Hematopoietic multipotent progenitor cell treated with erythropoietin and hydrocortisone succinate and interleukin-3 and kit ligand, for 17 days (in vitro differentiated cells): ENCODE measurements at regions not wholly inside any gene's neighbourhood (a gene's known extent, or its start where the extent isn't known, plus 50 kb on each side); places are given as distances from the start of the nearest gene placed in this dataset.

Source experiments
- DNase-seq: peaks from one replicate; pipeline ENCODE4 v3.0.0-alpha.2; 2015; ENCODE audit warnings: low spot score

DNA sequence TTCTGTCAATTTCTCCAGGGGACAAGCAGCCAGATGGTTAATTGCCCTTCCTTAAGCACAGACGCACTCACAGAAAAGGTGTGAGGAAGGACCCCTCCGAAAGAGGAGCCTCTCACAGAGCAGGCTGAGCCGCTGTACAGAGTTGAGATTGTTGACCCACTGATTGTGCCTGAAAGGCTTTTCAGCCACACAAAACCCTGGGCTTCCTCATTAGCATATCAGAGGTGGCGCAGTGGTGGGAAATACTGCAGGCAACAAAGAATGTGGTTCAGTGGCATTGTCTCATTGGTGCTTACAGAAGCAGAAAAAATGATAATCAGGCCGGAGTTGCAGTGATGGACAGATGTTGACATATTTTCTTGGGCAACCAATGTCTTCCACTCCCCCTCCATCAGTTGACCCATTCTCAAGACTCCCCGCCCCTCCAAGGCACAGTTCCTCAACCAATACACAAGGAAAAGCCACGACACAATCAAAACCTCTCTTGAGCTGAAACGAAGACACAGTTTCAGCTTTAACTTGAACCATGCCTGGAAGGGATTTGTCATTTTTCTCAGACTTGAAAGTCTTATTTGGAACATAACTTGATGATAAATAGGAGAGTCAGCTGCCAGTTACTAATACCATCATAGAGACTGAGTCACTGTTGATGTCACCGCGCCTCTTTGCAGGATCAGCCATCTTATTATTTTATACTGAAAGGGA is 53.1 kb downstream of the ATXN3L start:
- no peak for DNase-seq

GRCh38 chrX:13265549-13266132 is 54.2 kb downstream of the ATXN3L start:
- DNase-seq = no peak

GRCh38 chrX:13265111-13265510 is 54.7 kb downstream of the ATXN3L start:
- no peak for DNase-seq

GRCh38 chrX:13263560-13264251 is 56.1 kb downstream of the ATXN3L start:
- no peak for DNase-seq

GRCh38 chrX:13261348-13261747 is 58.5 kb downstream of the ATXN3L start:
- no peak for DNase-seq

DNA sequence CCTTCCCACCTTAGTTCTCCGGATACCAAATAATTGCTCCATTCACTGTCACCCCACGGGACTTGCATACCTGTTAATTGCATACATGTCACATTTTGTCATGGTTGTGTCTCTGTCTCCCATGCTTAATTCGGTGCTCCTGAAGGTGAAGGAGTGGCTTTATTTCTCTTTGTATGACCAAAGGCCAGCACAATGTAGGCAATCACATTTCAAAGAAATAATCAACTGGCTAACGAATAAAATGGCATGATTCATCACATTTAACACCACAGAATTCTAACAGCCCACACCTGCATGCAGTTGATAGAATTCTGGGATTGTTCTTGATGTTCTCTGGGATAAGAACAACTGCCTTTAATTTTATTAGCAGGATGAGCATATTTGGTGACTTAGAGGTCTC is 59.3 kb downstream of the ATXN3L start:
- no peak for DNase-seq

DNA sequence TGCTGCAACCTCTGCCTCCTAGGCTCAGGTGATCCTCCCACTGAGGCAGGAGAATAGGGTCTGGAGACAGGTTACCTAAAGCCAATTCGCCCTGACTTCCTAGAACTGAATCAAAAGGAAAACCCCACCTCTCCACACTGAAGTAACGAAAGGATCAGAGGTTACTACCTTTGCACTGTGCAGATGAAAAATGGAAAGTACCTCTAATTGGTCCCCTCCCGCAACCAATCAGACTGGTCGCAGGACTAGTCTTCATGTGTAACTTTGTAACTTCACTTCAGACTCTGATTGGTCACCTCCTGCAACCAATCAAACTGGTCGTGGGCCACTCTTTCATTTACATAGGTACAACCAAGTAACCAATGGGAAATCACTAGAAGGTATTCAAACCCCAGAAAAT is 61.1 kb downstream of the ATXN3L start:
- no peak for DNase-seq

GRCh38 chrX:13258052-13258444 is 61.8 kb downstream of the ATXN3L start:
- no peak for DNase-seq

DNA sequence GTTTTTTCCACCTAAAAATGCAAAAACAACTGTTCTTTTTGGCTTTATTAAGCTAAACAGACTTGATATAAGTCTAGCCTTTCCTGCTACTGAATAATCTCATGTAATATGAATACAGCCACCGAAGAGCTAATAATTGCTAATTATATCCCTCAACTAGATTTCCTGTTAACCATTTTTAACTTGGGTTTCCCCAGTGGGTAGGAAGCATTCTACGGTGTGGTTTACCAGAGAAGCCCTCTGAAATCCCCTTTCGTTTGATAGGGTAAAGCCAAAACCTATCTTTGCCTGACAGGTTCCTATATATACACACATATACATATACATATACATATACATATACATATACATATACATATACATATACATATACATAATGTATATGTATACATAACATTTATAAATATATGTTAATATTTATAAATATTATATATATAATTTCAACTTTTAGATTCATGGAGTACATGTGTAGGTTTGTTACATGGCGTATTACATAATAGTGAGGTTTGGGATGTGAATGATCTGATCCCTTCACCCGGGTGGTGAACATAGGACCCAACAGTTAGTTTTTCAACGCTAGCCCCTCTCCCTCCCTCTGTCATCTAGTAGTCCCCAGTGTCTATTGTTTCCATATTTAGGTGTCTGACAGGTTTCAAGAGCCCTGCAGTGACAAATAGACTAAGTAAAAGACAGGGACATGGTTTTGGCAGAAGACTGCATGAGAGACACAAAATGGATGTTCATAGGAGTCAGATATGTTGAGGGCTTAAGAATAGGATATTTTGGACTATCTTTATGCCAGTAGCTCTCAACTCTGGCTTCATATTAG is 62.4 kb downstream of the ATXN3L start:
- no peak for DNase-seq

DNA sequence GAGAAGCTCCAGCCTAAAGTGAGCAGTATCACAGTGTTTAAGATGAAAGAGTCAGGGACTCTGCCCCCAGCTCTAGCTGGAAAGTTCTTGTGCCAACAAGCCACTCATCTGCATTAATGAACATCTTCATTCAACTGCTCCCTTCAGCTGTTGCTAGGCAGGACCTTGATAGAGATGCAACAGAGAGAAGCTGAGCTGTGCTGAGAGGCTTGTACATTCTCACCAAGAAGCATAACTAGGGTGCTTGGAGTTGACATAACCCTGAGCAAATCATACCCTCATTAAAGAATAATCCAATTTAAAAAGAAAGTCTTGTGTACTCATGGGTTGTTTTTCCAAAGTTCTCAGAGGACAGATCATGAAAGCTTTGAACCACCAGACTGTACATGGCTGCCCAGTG is 63.2 kb downstream of the ATXN3L start:
- DNase-seq = no peak

DNA sequence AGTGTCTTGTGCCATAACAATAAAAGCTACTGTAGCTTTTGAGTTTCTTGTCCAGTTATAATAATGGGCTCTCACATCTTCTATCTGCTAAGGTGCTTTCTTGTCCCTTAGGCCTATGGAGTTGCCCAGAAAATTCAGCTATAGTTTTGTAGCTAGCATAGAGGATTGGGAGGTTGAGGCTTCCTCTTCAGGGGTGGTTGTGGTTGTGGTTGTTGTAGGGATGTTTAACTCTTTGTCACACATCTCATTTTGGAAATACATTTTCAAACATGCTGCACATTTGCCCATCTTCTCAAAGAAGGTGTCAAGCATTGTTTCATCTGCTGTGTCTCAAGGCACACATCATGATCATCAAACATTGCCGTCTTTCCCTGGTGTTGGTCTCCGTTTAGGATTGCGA is 65.0 kb downstream of the ATXN3L start:
- no peak for DNase-seq

DNA sequence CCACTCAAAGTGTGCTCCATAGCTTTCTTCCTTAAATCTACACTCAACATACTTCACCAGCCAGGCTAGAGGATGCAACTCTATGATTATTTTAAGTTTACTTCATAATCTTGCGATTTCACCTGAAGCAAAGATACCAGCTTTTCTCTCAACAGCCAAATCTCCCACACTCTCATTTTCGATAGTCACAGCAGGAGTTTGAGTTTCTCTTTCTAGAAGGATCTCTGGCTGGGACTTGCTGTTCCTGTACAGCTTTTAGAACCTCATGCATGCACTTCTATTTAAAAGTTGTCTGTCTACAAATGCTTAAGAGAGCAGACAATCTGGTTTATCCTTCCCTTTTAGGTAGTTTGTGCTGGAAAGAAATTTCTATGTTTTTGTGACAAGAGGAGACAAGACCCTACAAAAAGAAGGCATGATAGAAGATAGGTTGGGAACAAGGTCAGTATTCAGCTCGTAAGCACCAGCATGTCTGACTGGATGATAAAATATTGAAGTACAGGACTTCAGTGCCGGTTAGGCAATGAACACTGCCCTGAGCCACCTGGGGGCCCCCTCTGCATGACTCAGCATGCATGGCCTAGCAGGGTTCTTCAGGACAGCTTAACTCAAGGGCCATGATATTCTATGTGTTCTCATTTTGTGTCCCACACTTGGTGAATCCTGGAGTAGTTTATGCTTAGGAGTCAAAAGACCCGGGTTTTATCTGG is 65.6 kb downstream of the ATXN3L start:
- DNase-seq = no peak

DNA sequence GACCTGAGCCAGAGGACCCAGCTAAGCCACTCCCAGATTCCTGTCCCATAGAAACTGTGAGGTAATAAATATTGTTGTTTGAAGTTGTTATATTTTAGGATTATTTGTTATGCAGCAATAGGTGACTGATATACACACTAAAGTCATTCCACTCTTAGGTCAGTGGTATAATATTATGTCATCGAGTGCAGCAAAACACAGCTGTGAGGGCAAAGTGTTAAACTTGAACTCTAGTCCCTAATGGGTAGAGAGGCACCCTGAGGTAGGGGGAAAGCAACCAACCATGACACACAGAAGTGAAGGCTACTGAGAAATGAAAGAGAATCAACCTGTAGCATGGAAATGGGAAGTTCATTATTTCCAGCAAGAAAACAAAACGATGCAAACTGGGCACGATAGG is 66.6 kb downstream of the ATXN3L start:
- DNase-seq = no peak

GRCh38 chrX:13252726-13253125 is 67.1 kb downstream of the ATXN3L start:
- no peak for DNase-seq

DNA sequence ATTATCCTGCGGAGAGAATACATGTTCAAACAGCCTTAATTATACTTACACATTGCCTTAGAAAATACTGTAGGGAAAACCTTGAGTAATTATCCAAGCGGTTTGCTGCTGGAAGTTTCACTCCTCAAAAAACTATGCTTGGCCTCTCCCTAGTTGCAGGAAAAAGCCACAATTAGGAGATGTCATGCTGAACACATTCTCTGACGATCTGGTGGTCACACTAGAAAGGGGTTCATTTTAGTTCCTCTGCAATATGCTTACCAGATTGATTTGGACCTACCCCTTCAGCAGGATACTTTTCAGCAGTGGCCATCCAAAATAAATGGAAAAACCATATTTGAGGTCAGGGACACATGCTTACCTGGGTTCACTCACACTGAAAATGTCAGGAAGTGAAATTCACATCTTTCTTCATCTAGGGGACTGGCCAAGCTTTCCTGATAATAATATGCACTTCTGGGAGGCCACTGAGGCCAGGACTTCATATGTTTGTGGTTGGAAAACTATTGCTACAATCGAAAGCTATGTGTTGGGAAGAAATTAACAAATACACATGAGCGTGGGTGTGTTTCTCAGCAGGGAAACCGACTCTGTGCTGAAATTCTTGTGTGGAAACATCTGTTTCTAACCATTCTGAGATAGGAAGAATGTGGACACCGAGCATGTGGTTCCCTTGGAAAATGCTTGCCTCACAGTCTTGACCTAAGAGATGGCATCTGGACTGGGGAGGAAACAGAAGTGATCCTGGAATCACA is 68.8 kb downstream of the ATXN3L start:
- no peak for DNase-seq

GRCh38 chrX:13248867-13249486 is 70.9 kb downstream of the ATXN3L start:
- no peak for DNase-seq

GRCh38 chrX:13239272-13239671 is 80.6 kb downstream of the ATXN3L start:
- DNase-seq = no peak

- DNase-seq = no peak
Observed at GRCh38 chrX:13235930-13236329, 83.9 kb downstream of the ATXN3L start.

DNA sequence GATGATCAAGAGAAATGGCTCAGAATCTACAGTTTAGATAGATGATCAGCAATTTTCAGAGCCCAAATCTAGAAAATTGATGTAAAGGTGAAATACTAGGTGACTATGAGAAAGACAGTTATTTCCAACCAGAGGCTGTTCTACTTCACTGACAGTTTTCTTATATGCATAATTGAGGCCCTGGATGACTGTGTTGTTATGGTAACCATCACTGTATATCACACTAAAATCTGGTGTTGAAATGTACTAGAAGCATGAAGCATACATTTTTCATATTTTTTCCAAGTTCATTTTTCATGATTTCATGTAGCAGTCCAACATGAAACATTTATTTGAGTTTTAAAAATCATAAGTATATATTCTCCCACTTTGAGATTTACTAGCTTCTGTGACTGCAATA is 87.4 kb downstream of the ATXN3L start:
- DNase-seq = no peak

- DNase-seq = no peak
Observed at GRCh38 chrX:13226214-13226613, 93.6 kb downstream of the ATXN3L start.
